ENCODE measurements at regions not wholly inside any gene's neighbourhood (a gene's known extent, or its start where the extent isn't known, plus 50 kb on each side); places are given as distances from the start of the nearest gene placed in this dataset.

DNA sequence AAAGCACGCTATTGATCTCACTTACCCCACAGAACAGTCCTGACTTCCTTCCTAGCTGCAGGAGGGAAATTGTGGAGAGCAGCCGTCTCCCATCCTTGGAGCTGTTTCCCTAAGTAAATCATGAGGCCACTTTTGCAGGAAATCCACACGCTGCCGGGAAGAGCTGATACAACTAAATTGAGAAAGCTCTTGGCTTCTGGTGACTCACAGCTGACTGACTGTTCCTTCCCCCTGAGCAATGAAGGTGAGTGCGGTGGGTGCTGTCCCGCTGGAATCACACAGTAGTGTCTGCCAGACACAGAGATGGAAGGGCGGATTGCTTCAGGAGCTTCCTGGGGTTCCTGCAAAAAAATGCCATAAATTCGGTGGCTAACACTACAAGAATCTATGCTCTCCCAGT, 268.9 kb downstream of the ASMT start:
- TF ChIP-seq, protein P1, sequence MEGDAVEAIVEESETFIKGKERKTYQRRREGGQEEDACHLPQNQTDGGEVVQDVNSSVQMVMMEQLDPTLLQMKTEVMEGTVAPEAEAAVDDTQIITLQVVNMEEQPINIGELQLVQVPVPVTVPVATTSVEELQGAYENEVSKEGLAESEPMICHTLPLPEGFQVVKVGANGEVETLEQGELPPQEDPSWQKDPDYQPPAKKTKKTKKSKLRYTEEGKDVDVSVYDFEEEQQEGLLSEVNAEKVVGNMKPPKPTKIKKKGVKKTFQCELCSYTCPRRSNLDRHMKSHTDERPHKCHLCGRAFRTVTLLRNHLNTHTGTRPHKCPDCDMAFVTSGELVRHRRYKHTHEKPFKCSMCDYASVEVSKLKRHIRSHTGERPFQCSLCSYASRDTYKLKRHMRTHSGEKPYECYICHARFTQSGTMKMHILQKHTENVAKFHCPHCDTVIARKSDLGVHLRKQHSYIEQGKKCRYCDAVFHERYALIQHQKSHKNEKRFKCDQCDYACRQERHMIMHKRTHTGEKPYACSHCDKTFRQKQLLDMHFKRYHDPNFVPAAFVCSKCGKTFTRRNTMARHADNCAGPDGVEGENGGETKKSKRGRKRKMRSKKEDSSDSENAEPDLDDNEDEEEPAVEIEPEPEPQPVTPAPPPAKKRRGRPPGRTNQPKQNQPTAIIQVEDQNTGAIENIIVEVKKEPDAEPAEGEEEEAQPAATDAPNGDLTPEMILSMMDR (IDR thresholded peaks at IDR 0.05; ENCODE audit: insufficient read depth, low read length): no peak
- TF ChIP-seq POLR2AphosphoS5 (IDR thresholded peaks at IDR 0.05; ENCODE audit: low read depth): no peak
- TF ChIP-seq, protein P2, sequence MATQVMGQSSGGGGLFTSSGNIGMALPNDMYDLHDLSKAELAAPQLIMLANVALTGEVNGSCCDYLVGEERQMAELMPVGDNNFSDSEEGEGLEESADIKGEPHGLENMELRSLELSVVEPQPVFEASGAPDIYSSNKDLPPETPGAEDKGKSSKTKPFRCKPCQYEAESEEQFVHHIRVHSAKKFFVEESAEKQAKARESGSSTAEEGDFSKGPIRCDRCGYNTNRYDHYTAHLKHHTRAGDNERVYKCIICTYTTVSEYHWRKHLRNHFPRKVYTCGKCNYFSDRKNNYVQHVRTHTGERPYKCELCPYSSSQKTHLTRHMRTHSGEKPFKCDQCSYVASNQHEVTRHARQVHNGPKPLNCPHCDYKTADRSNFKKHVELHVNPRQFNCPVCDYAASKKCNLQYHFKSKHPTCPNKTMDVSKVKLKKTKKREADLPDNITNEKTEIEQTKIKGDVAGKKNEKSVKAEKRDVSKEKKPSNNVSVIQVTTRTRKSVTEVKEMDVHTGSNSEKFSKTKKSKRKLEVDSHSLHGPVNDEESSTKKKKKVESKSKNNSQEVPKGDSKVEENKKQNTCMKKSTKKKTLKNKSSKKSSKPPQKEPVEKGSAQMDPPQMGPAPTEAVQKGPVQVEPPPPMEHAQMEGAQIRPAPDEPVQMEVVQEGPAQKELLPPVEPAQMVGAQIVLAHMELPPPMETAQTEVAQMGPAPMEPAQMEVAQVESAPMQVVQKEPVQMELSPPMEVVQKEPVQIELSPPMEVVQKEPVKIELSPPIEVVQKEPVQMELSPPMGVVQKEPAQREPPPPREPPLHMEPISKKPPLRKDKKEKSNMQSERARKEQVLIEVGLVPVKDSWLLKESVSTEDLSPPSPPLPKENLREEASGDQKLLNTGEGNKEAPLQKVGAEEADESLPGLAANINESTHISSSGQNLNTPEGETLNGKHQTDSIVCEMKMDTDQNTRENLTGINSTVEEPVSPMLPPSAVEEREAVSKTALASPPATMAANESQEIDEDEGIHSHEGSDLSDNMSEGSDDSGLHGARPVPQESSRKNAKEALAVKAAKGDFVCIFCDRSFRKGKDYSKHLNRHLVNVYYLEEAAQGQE (IDR thresholded peaks at IDR 0.05; ENCODE audit: insufficient replicate concordance, low read depth): no peak
